Lower lobe of right lung (tissue), 2 donors: ENCODE measurements at regions not wholly inside any gene's neighbourhood (a gene's known extent, or its start where the extent isn't known, plus 50 kb on each side); places are given as distances from the start of the nearest gene placed in this dataset.
"Not testable (repeated sequence)": the region's sequence is repeated elsewhere in the genome, so short reads cannot be mapped to it uniquely, and the experiment has no call there.

ENCODE experiments used
- ATAC-seq, 2 donors: fragments of 200-7000 bp; cut with Tn5 transposase; one replicate each; pipeline ENCODE4 v1.9.1; 2020 to 2022; ENCODE audit warnings: mild to moderate bottlenecking in 2 of 2, moderate library complexity in 2 of 2
- DNase-seq: peaks from one replicate; pipeline ENCODE4 v3.0.0-alpha.2; 2020
- H3K27ac ChIP-seq: fragments of 200-600 bp; one replicate; pipeline ENCODE4 v1.8.0; 2022
- H3K27me3 ChIP-seq: fragments of 200-600 bp; one replicate; pipeline ENCODE4 v1.8.0; 2022; ENCODE audit warnings: low read depth
- H3K36me3 ChIP-seq: fragments of 200-600 bp; one replicate; pipeline ENCODE4 v1.8.0; 2022; ENCODE audit warnings: mild to moderate bottlenecking
- H3K4me1 ChIP-seq: fragments of 200-600 bp; one replicate; pipeline ENCODE4 v1.8.0; 2022
- H3K4me3 ChIP-seq: fragments of 200-600 bp; one replicate; pipeline ENCODE4 v1.8.0; 2022; ENCODE audit warnings: mild to moderate bottlenecking
- H3K9me3 ChIP-seq: fragments of 200-600 bp; one replicate; pipeline ENCODE4 v1.8.0; 2022
- CTCF ChIP-seq: fragments of 200-600 bp; IDR thresholded peaks from one replicate; pipeline ENCODE4 v1.8.0; 2022; ENCODE audit warnings: antibody characterized with exemption, mild to moderate bottlenecking
- intact Hi-C: fragments of 100-400 bp; cut with DNase I; formaldehyde crosslinking; loops from one replicate; pipeline ENCODE4 v1.11.0; 2022
- donor health status: DM: no; HTN: yes; CAD: no; lungs with severe emphysema.

GRCh38 chr5:107012371-107012770, 658.4 kb downstream of the EFNA5 start:
- ATAC-seq = no peak
- intact Hi-C loops = no loop called here

GRCh38 chr5:107011605-107012004, 659.1 kb downstream of the EFNA5 start:
- Histone ChIP-seq H3K4me1 (no peaks in the 10 kb centered on the region), H3K36me3 (no peaks in the 10 kb centered on the region), H3K9me3 (no peaks in the 10 kb centered on the region), H3K27me3 (no peaks in the 10 kb centered on the region), H3K4me3 (no peak overlapping the region), H3K27ac (no peak overlapping the region)
- ATAC-seq = no peak
- intact Hi-C loops = no loop called here
- TF ChIP-seq CTCF = no peak
- no peak for DNase-seq

More at GRCh38 chr5:107012371-107012770, 658.4 kb downstream of the EFNA5 start:
- DNase-seq = no peak
- no peaks in the 10 kb centered on the region for H3K4me1 ChIP-seq
- H3K27me3 ChIP-seq = no peaks in the 10 kb centered on the region
- H3K9me3 ChIP-seq = no peaks in the 10 kb centered on the region
- TF ChIP-seq CTCF = no peak
- H3K36me3 ChIP-seq = no peaks in the 10 kb centered on the region
- H3K4me3 ChIP-seq = no peak overlapping the region
- H3K27ac ChIP-seq = no peak overlapping the region

DNA sequence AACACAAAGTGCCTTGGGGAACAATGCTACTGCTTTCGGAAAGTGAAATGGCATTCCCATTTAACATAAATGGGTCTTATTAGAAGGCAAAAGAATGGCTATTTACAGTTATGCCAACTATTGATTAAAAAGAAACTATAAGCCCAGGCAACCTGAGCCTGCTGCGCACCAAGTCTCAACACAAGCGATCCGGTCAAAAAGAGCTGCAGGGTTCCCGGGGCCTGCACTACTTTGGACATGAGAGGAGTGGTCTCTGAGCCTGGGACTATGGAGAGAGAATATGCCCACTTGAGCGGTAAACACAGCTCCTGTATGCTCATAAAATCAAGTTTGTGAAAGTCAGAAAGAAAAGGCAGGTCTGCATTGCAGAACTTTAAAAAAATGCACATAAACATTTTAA, 660.7 kb downstream of the EFNA5 start:
- no peak for TF ChIP-seq CTCF
- H3K9me3 ChIP-seq = no peaks in the 10 kb centered on the region
- no peak overlapping the region for H3K4me3 ChIP-seq
- ATAC-seq (no peak), DNase-seq (no peak)
- H3K36me3 ChIP-seq = no peaks in the 10 kb centered on the region
- H3K4me1 ChIP-seq = no peaks in the 10 kb centered on the region
- intact Hi-C loops = no loop called here
- no peak overlapping the region for H3K27ac ChIP-seq
- H3K27me3 ChIP-seq = no peaks in the 10 kb centered on the region

DNA sequence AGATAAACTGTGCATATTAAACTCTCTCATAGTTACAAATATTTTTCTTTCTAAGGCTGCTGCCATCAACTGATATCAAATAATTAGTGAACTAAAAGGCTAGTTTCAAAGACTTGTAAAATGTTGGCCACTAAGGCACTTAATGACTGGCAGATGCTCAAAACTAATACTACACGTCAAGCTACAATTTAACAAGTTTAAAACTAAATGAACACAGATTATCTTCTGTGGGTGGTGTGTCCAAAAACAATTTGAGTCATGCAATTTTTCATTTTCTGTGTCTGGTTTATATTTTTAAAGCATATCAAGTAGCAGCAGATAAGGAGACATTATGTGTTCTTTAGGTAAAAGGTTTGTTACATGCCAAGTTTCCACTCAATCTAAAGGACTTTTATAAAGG, 665.1 kb downstream of the EFNA5 start:
- TF ChIP-seq CTCF = no peak
- H3K4me1 ChIP-seq = no peaks in the 10 kb centered on the region
- ATAC-seq = no peak
- no peaks in the 10 kb centered on the region for H3K9me3 ChIP-seq
- intact Hi-C loops = no loop called here
- no peaks in the 10 kb centered on the region for H3K27me3 ChIP-seq
- H3K27ac ChIP-seq = no peak overlapping the region
- DNase-seq = no peak
- no peaks in the 10 kb centered on the region for H3K36me3 ChIP-seq
- H3K4me3 ChIP-seq = no peak overlapping the region

GRCh38 chr5:107005161-107005560, 665.6 kb downstream of the EFNA5 start:
- Histone ChIP-seq H3K36me3 (no peaks in the 10 kb centered on the region), H3K9me3 (no peaks in the 10 kb centered on the region), H3K4me1 (no peaks in the 10 kb centered on the region), H3K27me3 (no peaks in the 10 kb centered on the region), H3K4me3 (no peak overlapping the region), H3K27ac (no peak overlapping the region)
- intact Hi-C loops = no loop called here
- TF ChIP-seq CTCF = no peak
- ATAC-seq (no peak), DNase-seq (no peak)

DNA sequence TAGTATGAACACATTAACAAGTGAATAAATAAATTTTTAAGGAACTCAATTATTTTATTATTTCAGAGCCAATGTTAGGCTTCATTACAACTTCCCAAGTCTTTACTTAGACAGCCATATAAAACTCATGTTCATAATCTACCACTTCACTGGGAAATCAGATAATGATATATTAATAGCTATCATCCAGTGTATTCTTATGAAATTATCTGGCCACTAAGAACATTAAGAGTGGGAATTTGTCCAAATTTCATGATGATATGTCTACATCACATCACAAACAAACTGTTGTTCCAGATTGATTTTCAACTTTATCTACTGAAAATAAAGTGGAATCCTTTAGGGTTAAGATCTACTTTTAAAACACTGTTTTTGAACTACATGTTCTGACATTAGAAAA, 668.6 kb downstream of the EFNA5 start:
- no peak for TF ChIP-seq CTCF
- ATAC-seq = no peak
- Histone ChIP-seq H3K9me3 (no peaks in the 10 kb centered on the region), H3K27ac (no peak overlapping the region), H3K4me1 (no peaks in the 10 kb centered on the region), H3K36me3 (no peaks in the 10 kb centered on the region), H3K27me3 (no peaks in the 10 kb centered on the region), H3K4me3 (no peak overlapping the region)
- no peak for DNase-seq
- intact Hi-C loops = no loop called here

- H3K36me3 ChIP-seq, H3K27me3 ChIP-seq, H3K9me3 ChIP-seq, H3K27ac ChIP-seq, DNase-seq, intact Hi-C loops, H3K4me3 ChIP-seq, H3K4me1 ChIP-seq, ATAC-seq: not testable (repeated sequence)
These were observed 671.2 kb downstream of the EFNA5 start for GRCh38 chr5:106999506-106999905.
